ENCODE measurements at regions not wholly inside any gene's neighbourhood (a gene's known extent, or its start where the extent isn't known, plus 50 kb on each side); places are given as distances from the start of the nearest gene placed in this dataset.

- TF ChIP-seq ZNF70 (CRISPR knock-in tag; IDR thresholded peaks at IDR 0.05) = no peak
- no peak for TF ChIP-seq GLIS3 (CRISPR knock-in tag; IDR thresholded peaks at IDR 0.05)
- no peak for TF ChIP-seq CREB5 (CRISPR knock-in tag; IDR thresholded peaks at IDR 0.05; ENCODE audit: low read depth)
- no peak for TF ChIP-seq ZFP3 (CRISPR knock-in tag; IDR thresholded peaks at IDR 0.05)
- no peak for TF ChIP-seq ZFP30 (CRISPR knock-in tag; IDR thresholded peaks at IDR 0.05)
- TF ChIP-seq TCF4 (CRISPR knock-in tag; IDR thresholded peaks at IDR 0.05; ENCODE audit: borderline replicate concordance) = no peak
- TF ChIP-seq ZNF8 (CRISPR knock-in tag; IDR thresholded peaks at IDR 0.05) = no peak
- no peak for TF ChIP-seq SNAI2 (CRISPR knock-in tag; IDR thresholded peaks at IDR 0.05)
- TF ChIP-seq TSHZ2 (CRISPR knock-in tag; IDR thresholded peaks at IDR 0.05) = no peak
- no peak for TF ChIP-seq BACH2 (CRISPR knock-in tag; IDR thresholded peaks at IDR 0.05; ENCODE audit: borderline replicate concordance)
Observed at GRCh38 chr6:105711216-105711615, 308.3 kb upstream of the PREP start.

GRCh38 chr6:105705608-105706007, 302.7 kb upstream of the PREP start:
- ATAC-seq = no peak
- TF ChIP-seq CSDC2 (CRISPR knock-in tag; IDR thresholded peaks at IDR 0.05) (no peak), ZNF70 (CRISPR knock-in tag; IDR thresholded peaks at IDR 0.05) (no peak), CSRNP3 (CRISPR knock-in tag; IDR thresholded peaks at IDR 0.05) (no peak), ARNTL (CRISPR knock-in tag; IDR thresholded peaks at IDR 0.05; ENCODE audit: borderline replicate concordance, low read depth) (no peak), TOX (CRISPR knock-in tag; IDR thresholded peaks at IDR 0.05; ENCODE audit: borderline replicate concordance) (no peak), POU6F1 (CRISPR knock-in tag; IDR thresholded peaks at IDR 0.05; ENCODE audit: borderline replicate concordance, low read depth) (no peak), CREB5 (CRISPR knock-in tag; IDR thresholded peaks at IDR 0.05; ENCODE audit: low read depth) (no peak), SNAI2 (CRISPR knock-in tag; IDR thresholded peaks at IDR 0.05) (no peak)

More at GRCh38 chr6:105711216-105711615, 308.3 kb upstream of the PREP start:
- no peak for ATAC-seq

GRCh38 chr6:105695461-105695860, 292.6 kb upstream of the PREP start:
- TF ChIP-seq ZFP3 (CRISPR knock-in tag; IDR thresholded peaks at IDR 0.05) (no peak), ESRRG (CRISPR knock-in tag; IDR thresholded peaks at IDR 0.05) (no peak), ZNF8 (CRISPR knock-in tag; IDR thresholded peaks at IDR 0.05) (no peak), BACH2 (CRISPR knock-in tag; IDR thresholded peaks at IDR 0.05; ENCODE audit: borderline replicate concordance) (no peak), CSRNP3 (CRISPR knock-in tag; IDR thresholded peaks at IDR 0.05) (no peak), POU6F1 (CRISPR knock-in tag; IDR thresholded peaks at IDR 0.05; ENCODE audit: borderline replicate concordance, low read depth) (no peak), ZNF70 (CRISPR knock-in tag; IDR thresholded peaks at IDR 0.05) (no peak), GLIS3 (CRISPR knock-in tag; IDR thresholded peaks at IDR 0.05) (no peak), ZNF565 (CRISPR knock-in tag; conservative IDR thresholded peaks at IDR 0.05; ENCODE audit: low read depth) (no peak), ZC3H10 (CRISPR knock-in tag; IDR thresholded peaks at IDR 0.05) (no peak)
- ATAC-seq = no peak

Data from SK-N-SH treated with all-trans-retinoic acid at 6 μM for 48 hours (cell line).